GM12874 (cell line): ENCODE measurements at regions not wholly inside any gene's neighbourhood (a gene's known extent, or its start where the extent isn't known, plus 50 kb on each side); places are given as distances from the start of the nearest gene placed in this dataset.

Experiments
- CTCF ChIP-seq: IDR thresholded peaks from 2 replicates; pipeline ENCODE4 v1.5.1; 2011; ENCODE audit warnings: low read depth, mild to moderate bottlenecking, control low read depth, low read length, moderate library complexity; ENCODE audit not compliant: insufficient read depth

GRCh38 chr1:222021129-222021528, 279.2 kb upstream of the DUSP10 start:
- TF ChIP-seq CTCF = no peak

GRCh38 chr1:222020553-222020952, 278.7 kb upstream of the DUSP10 start:
- no peak for TF ChIP-seq CTCF

GRCh38 chr1:222019029-222019428, 277.1 kb upstream of the DUSP10 start:
- no peak for TF ChIP-seq CTCF

GRCh38 chr1:222018041-222018440, 276.2 kb upstream of the DUSP10 start:
- no peak for TF ChIP-seq CTCF

GRCh38 chr1:222015686-222016085, 273.8 kb upstream of the DUSP10 start:
- no peak for TF ChIP-seq CTCF

GRCh38 chr1:222014001-222014400, 272.1 kb upstream of the DUSP10 start:
- no peak for TF ChIP-seq CTCF

- TF ChIP-seq CTCF = no peak
These were observed 270.9 kb upstream of the DUSP10 start for GRCh38 chr1:222012816-222013215.

- no peak for TF ChIP-seq CTCF
These were observed 268.4 kb upstream of the DUSP10 start for GRCh38 chr1:222010306-222010705.
